ENCODE measurements at regions not wholly inside any gene's neighbourhood (a gene's known extent, or its start where the extent isn't known, plus 50 kb on each side); places are given as distances from the start of the nearest gene placed in this dataset.

GRCh38 chr2:558879-559278 is 118.3 kb downstream of the TMEM18 start:
- no peak for TF ChIP-seq OSR1 (CRISPR knock-in tag; IDR thresholded peaks at IDR 0.05)
- no peak for TF ChIP-seq ARNTL (CRISPR knock-in tag; IDR thresholded peaks at IDR 0.05; ENCODE audit: borderline replicate concordance, low read depth)
- no peak for TF ChIP-seq ZFP3 (CRISPR knock-in tag; IDR thresholded peaks at IDR 0.05)
- no peak for TF ChIP-seq TCF4 (CRISPR knock-in tag; IDR thresholded peaks at IDR 0.05; ENCODE audit: borderline replicate concordance)
- no peak for TF ChIP-seq ZNF70 (CRISPR knock-in tag; IDR thresholded peaks at IDR 0.05)
- no peak for TF ChIP-seq PPARA (CRISPR knock-in tag; IDR thresholded peaks at IDR 0.05; ENCODE audit: borderline replicate concordance)
- TF ChIP-seq PATZ1 (CRISPR knock-in tag; IDR thresholded peaks at IDR 0.05; ENCODE audit: borderline replicate concordance) = no peak
- no peak for TF ChIP-seq ZFP30 (CRISPR knock-in tag; IDR thresholded peaks at IDR 0.05)
- TF ChIP-seq ZNF8 (CRISPR knock-in tag; IDR thresholded peaks at IDR 0.05) = no peak
